ENCODE measurements at regions not wholly inside any gene's neighbourhood (a gene's known extent, or its start where the extent isn't known, plus 50 kb on each side); places are given as distances from the start of the nearest gene placed in this dataset.

GRCh38 chr6:28808383-28808782, 115.4 kb downstream of the TRIM27 start:
- Histone ChIP-seq H3K79me2 (ENCODE audit: insufficient read depth, low read length) (no peaks in the 10 kb centered on the region), H3K4me3 (ENCODE audit: insufficient read depth, low read length, poor library complexity, severe bottlenecking) (no peak overlapping the region), H3K9me2 (replicated peaks; ENCODE audit: insufficient read depth, low read length) (no peaks in the 10 kb centered on the region), H2AFZ (ENCODE audit: low read depth, low read length, severe bottlenecking) (no peak overlapping the region), H3K27ac (ENCODE audit: low read depth, low read length) (no peak overlapping the region), H3K4me2 (ENCODE audit: low read depth, low read length, poor library complexity, severe bottlenecking) (no peak overlapping the region), H3F3A (ENCODE audit: insufficient read depth) (no peaks in the 10 kb centered on the region), H4K20me1 (ENCODE audit: low read depth, low read length) (no peaks in the 10 kb centered on the region), H3K27me3 (ENCODE audit: low read length) (no peaks in the 10 kb centered on the region), H3K9ac (ENCODE audit: low read length) (no peak overlapping the region), H3K9me3 (ENCODE audit: insufficient read depth, low read length) (no peaks in the 10 kb centered on the region), H3K36me3 (ENCODE audit: low read length) (no peaks in the 10 kb centered on the region)
- TF ChIP-seq CTCF (IDR thresholded peaks at IDR 0.05; ENCODE audit: insufficient read depth, low read length, poor library complexity, severe bottlenecking) = no peak
- TF ChIP-seq EZH2phosphoT487 (conservative IDR thresholded peaks at IDR 0.05; ENCODE audit: low read length) = no peak

- Histone ChIP-seq H3K9me3 (ENCODE audit: insufficient read depth, low read length) (no peaks in the 10 kb centered on the region), H3K4me2 (ENCODE audit: low read depth, low read length, poor library complexity, severe bottlenecking) (no peak overlapping the region), H2AFZ (ENCODE audit: low read depth, low read length, severe bottlenecking) (no peak overlapping the region)
These were observed 113.7 kb downstream of the TRIM27 start for GRCh38 chr6:28809947-28810658.

GRCh38 chr6:28810659-28811053, 113.1 kb downstream of the TRIM27 start:
- Histone ChIP-seq H3K4me2 (ENCODE audit: low read depth, low read length, poor library complexity, severe bottlenecking) (no peak overlapping the region), H3K9me3 (ENCODE audit: insufficient read depth, low read length) (no peaks in the 10 kb centered on the region), H3K9me2 (replicated peaks; ENCODE audit: insufficient read depth, low read length) (no peaks in the 10 kb centered on the region), H3K79me2 (ENCODE audit: insufficient read depth, low read length) (no peaks in the 10 kb centered on the region), H3K36me3 (ENCODE audit: low read length) (no peaks in the 10 kb centered on the region), H3K4me3 (ENCODE audit: insufficient read depth, low read length, poor library complexity, severe bottlenecking) (no peak overlapping the region), H3F3A (ENCODE audit: insufficient read depth) (no peaks in the 10 kb centered on the region), H4K20me1 (ENCODE audit: low read depth, low read length) (no peaks in the 10 kb centered on the region), H2AFZ (ENCODE audit: low read depth, low read length, severe bottlenecking) (no peak overlapping the region), H3K27me3 (ENCODE audit: low read length) (no peaks in the 10 kb centered on the region), H3K9ac (ENCODE audit: low read length) (no peak overlapping the region), H3K27ac (ENCODE audit: low read depth, low read length) (no peak overlapping the region)
- TF ChIP-seq EZH2phosphoT487 (conservative IDR thresholded peaks at IDR 0.05; ENCODE audit: low read length) (no peak), CTCF (IDR thresholded peaks at IDR 0.05; ENCODE audit: insufficient read depth, low read length, poor library complexity, severe bottlenecking) (no peak)

More at GRCh38 chr6:28809947-28810658, 113.7 kb downstream of the TRIM27 start:
- no peak overlapping the region for H3K9ac ChIP-seq (ENCODE audit: low read length)
- no peaks in the 10 kb centered on the region for H3F3A ChIP-seq (ENCODE audit: insufficient read depth)
- no peaks in the 10 kb centered on the region for H3K9me2 ChIP-seq (replicated peaks; ENCODE audit: insufficient read depth, low read length)
- H3K36me3 ChIP-seq (ENCODE audit: low read length) = no peaks in the 10 kb centered on the region
- no peak overlapping the region for H3K27ac ChIP-seq (ENCODE audit: low read depth, low read length)
- TF ChIP-seq CTCF (IDR thresholded peaks at IDR 0.05; ENCODE audit: insufficient read depth, low read length, poor library complexity, severe bottlenecking) (no peak), EZH2phosphoT487 (conservative IDR thresholded peaks at IDR 0.05; ENCODE audit: low read length) (no peak)
- no peak overlapping the region for H3K4me3 ChIP-seq (ENCODE audit: insufficient read depth, low read length, poor library complexity, severe bottlenecking)
- H3K79me2 ChIP-seq (ENCODE audit: insufficient read depth, low read length) = no peaks in the 10 kb centered on the region
- H4K20me1 ChIP-seq (ENCODE audit: low read depth, low read length) = no peaks in the 10 kb centered on the region
- H3K27me3 ChIP-seq (ENCODE audit: low read length) = no peaks in the 10 kb centered on the region
